Keratinocyte (primary cell): ENCODE measurements at regions not wholly inside any gene's neighbourhood (a gene's known extent, or its start where the extent isn't known, plus 50 kb on each side); places are given as distances from the start of the nearest gene placed in this dataset.

Experiments
- CTCF ChIP-seq, 3 experiments: IDR thresholded peaks in 1 of 3; conservative IDR thresholded peaks in 1 of 3; optimal IDR thresholded peaks in 1 of 3; 2 replicates in 2 of 3; 3 replicates in 1 of 3; pipeline versions ENCODE3 to v1.5.1; 2011; ENCODE audit warnings: low read length in 3 of 3, mild to moderate bottlenecking in 3 of 3, moderate library complexity in 2 of 3, control low read depth in 1 of 3, inconsistent platforms in 1 of 3; ENCODE audit not compliant: insufficient read depth in 2 of 3; ENCODE audit errors: extremely low read depth in 1 of 3
- EZH2 ChIP-seq: IDR thresholded peaks from one replicate; pipeline ENCODE4 v1.6.1; 2012; ENCODE audit warnings: inconsistent platforms, mild to moderate bottlenecking, low read length, moderate library complexity

- TF ChIP-seq CTCF (optimal IDR thresholded peaks at IDR 0.05 in 1 of 3, IDR thresholded peaks at IDR 0.05 in 1 of 3, conservative IDR thresholded peaks at IDR 0.05 in 1 of 3; ENCODE audit: extremely low read depth in 1 of 3, insufficient read depth in 2 of 3, low read length in 3 of 3) (no peak), EZH2 (no peak)
Measured at GRCh38 chr11:86126862-86127261, 58.0 kb upstream of the PICALM start.
